ENCODE measurements at regions not wholly inside any gene's neighbourhood (a gene's known extent, or its start where the extent isn't known, plus 50 kb on each side); places are given as distances from the start of the nearest gene placed in this dataset.

DNA sequence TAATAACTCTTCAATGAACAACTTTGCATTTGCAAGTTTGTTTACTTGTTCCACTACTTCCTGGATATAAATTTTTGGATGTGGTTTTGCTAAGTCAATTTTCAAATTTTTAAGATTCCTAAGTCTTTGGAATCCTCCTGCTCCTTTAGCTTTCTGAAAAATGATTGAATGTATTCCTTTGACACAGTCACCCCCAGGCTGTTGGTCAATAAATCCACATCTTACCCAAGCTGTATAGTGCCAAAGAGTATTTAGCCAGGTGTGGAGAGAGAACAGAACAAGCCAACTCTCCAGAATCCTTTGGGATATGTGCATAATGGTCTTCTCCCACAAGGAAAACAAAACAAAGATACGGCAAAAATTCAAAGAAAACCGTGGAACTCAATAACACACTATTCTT, 56.9 kb upstream of the INTU start:
- Histone ChIP-seq H3K9me3 (no peaks in the 10 kb centered on the region), H3K4me1 (no peaks in the 10 kb centered on the region), H3K27me3 (no peaks in the 10 kb centered on the region), H3K27ac (no peak overlapping the region), H3K36me3 (no peaks in the 10 kb centered on the region), H3K4me3 (no peak overlapping the region)
- DNase-seq: no peak
- TF ChIP-seq, protein P1, sequence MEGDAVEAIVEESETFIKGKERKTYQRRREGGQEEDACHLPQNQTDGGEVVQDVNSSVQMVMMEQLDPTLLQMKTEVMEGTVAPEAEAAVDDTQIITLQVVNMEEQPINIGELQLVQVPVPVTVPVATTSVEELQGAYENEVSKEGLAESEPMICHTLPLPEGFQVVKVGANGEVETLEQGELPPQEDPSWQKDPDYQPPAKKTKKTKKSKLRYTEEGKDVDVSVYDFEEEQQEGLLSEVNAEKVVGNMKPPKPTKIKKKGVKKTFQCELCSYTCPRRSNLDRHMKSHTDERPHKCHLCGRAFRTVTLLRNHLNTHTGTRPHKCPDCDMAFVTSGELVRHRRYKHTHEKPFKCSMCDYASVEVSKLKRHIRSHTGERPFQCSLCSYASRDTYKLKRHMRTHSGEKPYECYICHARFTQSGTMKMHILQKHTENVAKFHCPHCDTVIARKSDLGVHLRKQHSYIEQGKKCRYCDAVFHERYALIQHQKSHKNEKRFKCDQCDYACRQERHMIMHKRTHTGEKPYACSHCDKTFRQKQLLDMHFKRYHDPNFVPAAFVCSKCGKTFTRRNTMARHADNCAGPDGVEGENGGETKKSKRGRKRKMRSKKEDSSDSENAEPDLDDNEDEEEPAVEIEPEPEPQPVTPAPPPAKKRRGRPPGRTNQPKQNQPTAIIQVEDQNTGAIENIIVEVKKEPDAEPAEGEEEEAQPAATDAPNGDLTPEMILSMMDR (IDR thresholded peaks at IDR 0.05): no peak
- intact Hi-C loops (cut with DNase I; ENCODE audit: low total_unique reads): no loop called here

DNA sequence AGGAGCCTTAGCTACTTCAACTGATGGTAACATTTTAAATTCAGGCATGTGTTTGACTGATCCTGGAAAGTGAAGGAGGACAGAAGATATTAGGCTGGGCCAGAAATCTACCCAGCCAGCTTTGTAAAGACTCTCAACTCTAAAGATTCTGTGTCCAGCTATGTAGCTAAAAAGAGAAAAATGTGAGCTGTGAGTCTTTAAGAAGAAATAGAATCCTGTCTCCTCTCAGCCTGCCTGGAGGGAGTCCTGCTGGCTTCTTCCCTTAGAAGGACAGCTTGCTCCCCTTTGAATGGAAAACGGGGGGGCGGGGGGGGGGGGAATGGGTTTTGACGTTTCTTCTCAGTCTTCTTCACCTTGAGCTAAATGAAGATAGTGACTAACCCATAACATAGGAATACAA, 54.3 kb upstream of the INTU start:
- Histone ChIP-seq H3K27me3 (no peaks in the 10 kb centered on the region), H3K36me3 (no peaks in the 10 kb centered on the region), H3K4me1 (no peaks in the 10 kb centered on the region), H3K9me3 (no peaks in the 10 kb centered on the region), H3K4me3 (no peak overlapping the region), H3K27ac (no peak overlapping the region)
- no peak for DNase-seq
- TF ChIP-seq, protein P1 (IDR thresholded peaks at IDR 0.05): no peak
- intact Hi-C loops (cut with DNase I; ENCODE audit: low total_unique reads): no loop called here

DNA sequence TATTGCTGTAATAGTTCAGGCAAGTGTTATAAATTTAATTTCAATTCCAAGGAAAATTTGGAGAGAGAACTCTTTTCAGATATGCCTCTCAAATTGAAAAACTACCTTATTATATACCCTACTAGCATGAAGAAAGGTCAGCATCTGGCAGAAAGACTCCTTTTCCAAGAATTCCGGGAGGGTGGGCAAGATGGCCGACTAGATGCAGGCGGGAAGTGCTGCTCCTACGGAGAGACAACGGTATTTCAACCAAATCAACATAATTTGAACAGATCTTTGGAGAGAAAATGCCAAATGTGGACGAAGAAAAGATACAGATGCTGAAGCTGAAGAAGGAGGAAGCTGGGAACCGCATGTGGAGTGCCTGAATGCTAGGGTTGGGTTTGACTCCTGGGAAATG, 53.8 kb upstream of the INTU start:
- TF ChIP-seq, protein P1 (IDR thresholded peaks at IDR 0.05): no peak
- no peak for DNase-seq
- H3K9me3 ChIP-seq: no peaks in the 10 kb centered on the region
- no peaks in the 10 kb centered on the region for H3K27me3 ChIP-seq
- H3K4me3 ChIP-seq: no peak overlapping the region
- intact Hi-C loops (cut with DNase I; ENCODE audit: low total_unique reads): no loop called here
- H3K27ac ChIP-seq: no peak overlapping the region
- no peaks in the 10 kb centered on the region for H3K36me3 ChIP-seq
- H3K4me1 ChIP-seq: no peaks in the 10 kb centered on the region

DNA sequence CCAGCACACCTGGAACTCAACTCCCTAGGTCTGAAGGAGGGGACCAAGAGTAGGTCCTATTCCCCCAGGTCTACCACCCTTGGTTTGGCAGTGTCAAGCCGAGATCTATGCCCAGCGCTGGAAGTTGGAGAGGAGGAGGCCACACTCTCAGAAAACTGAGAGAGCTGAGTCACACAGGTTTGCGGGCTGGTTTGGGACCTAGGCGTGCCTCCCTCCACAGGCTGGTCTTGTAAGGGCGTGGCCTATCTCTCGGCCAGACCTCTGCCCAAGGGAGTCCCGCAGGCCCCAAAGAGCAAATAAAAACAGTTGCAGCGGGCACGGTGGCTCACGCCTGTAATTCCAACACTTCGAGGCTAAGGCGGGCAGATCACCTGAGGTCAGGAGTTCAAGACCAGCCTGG, 52.9 kb upstream of the INTU start:
- Histone ChIP-seq H3K4me3 (no peak overlapping the region), H3K27ac (no peak overlapping the region), H3K9me3 (no peaks in the 10 kb centered on the region), H3K4me1 (no peaks in the 10 kb centered on the region), H3K27me3 (no peaks in the 10 kb centered on the region), H3K36me3 (no peaks in the 10 kb centered on the region)
- intact Hi-C loops (cut with DNase I; ENCODE audit: low total_unique reads): no loop called here
- TF ChIP-seq, protein P1 (IDR thresholded peaks at IDR 0.05): no peak
- DNase-seq: no peak

DNA sequence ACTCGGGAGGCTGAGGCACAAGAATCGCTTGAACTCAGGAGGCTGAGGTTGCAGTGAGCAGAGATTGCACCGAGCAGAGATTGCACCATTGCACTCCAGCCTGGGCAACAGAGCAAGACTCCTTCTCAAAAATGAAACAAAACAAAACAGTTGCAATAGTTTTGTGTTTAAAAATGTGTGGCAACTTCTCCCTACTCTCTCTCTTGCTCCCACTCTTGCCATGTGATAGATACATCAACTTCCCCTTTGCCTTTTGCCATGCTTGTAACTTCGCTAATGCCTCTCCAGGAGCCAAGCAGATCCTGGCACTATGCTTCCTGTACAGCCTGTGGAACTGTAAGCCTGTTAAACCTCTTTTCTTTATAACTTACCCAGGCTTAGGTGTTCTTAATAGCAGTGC, 52.5 kb upstream of the INTU start:
- intact Hi-C loops (cut with DNase I; ENCODE audit: low total_unique reads): no loop called here
- no peaks in the 10 kb centered on the region for H3K4me1 ChIP-seq
- no peak overlapping the region for H3K27ac ChIP-seq
- no peak for DNase-seq
- H3K4me3 ChIP-seq: no peak overlapping the region
- H3K36me3 ChIP-seq: no peaks in the 10 kb centered on the region
- no peaks in the 10 kb centered on the region for H3K27me3 ChIP-seq
- TF ChIP-seq, protein P1 (IDR thresholded peaks at IDR 0.05): no peak
- H3K9me3 ChIP-seq: no peaks in the 10 kb centered on the region

DNA sequence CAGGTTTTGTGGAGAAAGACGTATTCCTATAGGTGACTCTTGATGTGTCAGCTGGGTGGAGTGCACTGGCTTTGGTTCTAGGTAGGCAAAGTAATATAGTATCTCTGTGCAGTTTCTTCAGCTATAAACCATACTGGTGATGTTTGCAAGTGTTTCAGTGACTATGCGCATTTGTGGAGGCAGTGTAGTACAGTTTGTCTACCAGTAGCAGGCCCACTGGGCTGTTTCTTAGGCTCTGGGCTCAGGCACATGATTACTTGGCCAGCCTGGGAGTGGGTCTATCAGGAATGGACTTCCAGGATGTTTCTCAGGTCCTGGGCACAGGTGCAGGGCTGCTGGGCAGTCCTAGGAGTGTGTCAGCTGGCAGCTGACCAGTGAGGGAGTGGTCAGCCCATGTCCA, 51.9 kb upstream of the INTU start:
- Histone ChIP-seq H3K4me3 (no peak overlapping the region), H3K9me3 (no peaks in the 10 kb centered on the region), H3K27ac (no peak overlapping the region), H3K27me3 (no peaks in the 10 kb centered on the region), H3K36me3 (no peaks in the 10 kb centered on the region), H3K4me1 (no peaks in the 10 kb centered on the region)
- DNase-seq: no peak
- intact Hi-C loops (cut with DNase I; ENCODE audit: low total_unique reads): no loop called here
- TF ChIP-seq, protein P1 (IDR thresholded peaks at IDR 0.05): no peak
